ENCODE measurements at regions not wholly inside any gene's neighbourhood (a gene's known extent, or its start where the extent isn't known, plus 50 kb on each side); places are given as distances from the start of the nearest gene placed in this dataset.

GRCh38 chrX:22934640-22935039 is 65.1 kb upstream of the DDX53 start:
- TF ChIP-seq, protein P1, sequence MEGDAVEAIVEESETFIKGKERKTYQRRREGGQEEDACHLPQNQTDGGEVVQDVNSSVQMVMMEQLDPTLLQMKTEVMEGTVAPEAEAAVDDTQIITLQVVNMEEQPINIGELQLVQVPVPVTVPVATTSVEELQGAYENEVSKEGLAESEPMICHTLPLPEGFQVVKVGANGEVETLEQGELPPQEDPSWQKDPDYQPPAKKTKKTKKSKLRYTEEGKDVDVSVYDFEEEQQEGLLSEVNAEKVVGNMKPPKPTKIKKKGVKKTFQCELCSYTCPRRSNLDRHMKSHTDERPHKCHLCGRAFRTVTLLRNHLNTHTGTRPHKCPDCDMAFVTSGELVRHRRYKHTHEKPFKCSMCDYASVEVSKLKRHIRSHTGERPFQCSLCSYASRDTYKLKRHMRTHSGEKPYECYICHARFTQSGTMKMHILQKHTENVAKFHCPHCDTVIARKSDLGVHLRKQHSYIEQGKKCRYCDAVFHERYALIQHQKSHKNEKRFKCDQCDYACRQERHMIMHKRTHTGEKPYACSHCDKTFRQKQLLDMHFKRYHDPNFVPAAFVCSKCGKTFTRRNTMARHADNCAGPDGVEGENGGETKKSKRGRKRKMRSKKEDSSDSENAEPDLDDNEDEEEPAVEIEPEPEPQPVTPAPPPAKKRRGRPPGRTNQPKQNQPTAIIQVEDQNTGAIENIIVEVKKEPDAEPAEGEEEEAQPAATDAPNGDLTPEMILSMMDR (IDR thresholded peaks at IDR 0.05): no peak
- TF ChIP-seq POLR2A (IDR thresholded peaks at IDR 0.05; ENCODE audit: low read depth): no peak

Data from esophagus muscularis mucosa (tissue), 3 donors.